Keratinocyte (primary cell): ENCODE measurements at regions not wholly inside any gene's neighbourhood (a gene's known extent, or its start where the extent isn't known, plus 50 kb on each side); places are given as distances from the start of the nearest gene placed in this dataset.

Experiments
- EZH2 ChIP-seq: IDR thresholded peaks from one replicate; pipeline ENCODE4 v1.6.1; 2012; ENCODE audit warnings: inconsistent platforms, mild to moderate bottlenecking, low read length, moderate library complexity
- TF ChIP-seq, protein P1 (sequence below), 3 experiments: IDR thresholded peaks in 1 of 3; conservative IDR thresholded peaks in 1 of 3; optimal IDR thresholded peaks in 1 of 3; 2 replicates in 2 of 3; 3 replicates in 1 of 3; pipeline versions ENCODE3 to v1.5.1; 2011; ENCODE audit warnings: low read length in 3 of 3, mild to moderate bottlenecking in 3 of 3, moderate library complexity in 2 of 3, control low read depth in 1 of 3, inconsistent platforms in 1 of 3; ENCODE audit not compliant: insufficient read depth in 2 of 3; ENCODE audit errors: extremely low read depth in 1 of 3

DNA sequence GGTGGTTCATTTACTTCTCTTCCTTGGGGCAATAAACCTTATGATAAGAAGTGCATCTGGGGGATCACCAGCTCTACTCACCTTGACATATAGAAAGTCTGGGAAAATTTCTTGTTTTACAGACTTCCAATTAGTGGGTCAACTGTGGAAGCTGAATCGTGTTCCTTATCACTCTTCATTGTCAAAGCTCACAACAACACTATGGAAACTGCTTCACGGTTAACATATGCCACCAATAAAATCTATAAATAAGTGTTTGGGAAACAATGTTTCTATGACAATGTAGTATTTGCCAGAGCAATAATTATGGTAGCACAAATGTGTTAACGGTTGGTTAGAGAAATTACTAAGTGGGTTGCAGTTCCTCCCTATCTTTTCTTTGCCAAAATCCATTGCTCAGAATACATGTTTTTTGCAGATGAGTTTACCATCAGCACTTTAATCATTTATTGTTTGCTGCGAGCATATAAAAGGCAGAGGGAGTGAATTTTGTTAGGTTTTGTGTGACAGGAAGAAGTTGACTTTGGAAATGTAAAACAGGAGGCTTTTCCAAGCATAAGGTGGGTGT lies 321.8 kb downstream of the RFC3 start:
- TF ChIP-seq, protein P1, sequence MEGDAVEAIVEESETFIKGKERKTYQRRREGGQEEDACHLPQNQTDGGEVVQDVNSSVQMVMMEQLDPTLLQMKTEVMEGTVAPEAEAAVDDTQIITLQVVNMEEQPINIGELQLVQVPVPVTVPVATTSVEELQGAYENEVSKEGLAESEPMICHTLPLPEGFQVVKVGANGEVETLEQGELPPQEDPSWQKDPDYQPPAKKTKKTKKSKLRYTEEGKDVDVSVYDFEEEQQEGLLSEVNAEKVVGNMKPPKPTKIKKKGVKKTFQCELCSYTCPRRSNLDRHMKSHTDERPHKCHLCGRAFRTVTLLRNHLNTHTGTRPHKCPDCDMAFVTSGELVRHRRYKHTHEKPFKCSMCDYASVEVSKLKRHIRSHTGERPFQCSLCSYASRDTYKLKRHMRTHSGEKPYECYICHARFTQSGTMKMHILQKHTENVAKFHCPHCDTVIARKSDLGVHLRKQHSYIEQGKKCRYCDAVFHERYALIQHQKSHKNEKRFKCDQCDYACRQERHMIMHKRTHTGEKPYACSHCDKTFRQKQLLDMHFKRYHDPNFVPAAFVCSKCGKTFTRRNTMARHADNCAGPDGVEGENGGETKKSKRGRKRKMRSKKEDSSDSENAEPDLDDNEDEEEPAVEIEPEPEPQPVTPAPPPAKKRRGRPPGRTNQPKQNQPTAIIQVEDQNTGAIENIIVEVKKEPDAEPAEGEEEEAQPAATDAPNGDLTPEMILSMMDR (optimal IDR thresholded peaks at IDR 0.05 in 1 of 3, IDR thresholded peaks at IDR 0.05 in 1 of 3, conservative IDR thresholded peaks at IDR 0.05 in 1 of 3; ENCODE audit: extremely low read depth in 1 of 3, insufficient read depth in 2 of 3, low read length in 3 of 3), result no peak
- no peak for TF ChIP-seq EZH2
